ENCODE measurements at regions not wholly inside any gene's neighbourhood (a gene's known extent, or its start where the extent isn't known, plus 50 kb on each side); places are given as distances from the start of the nearest gene placed in this dataset.

GRCh38 chr7:148950806-148951205 is 66.7 kb upstream of the EZH2 start:
- DNase-seq (ENCODE audit: low spot score) = no peak

- DNase-seq (ENCODE audit: low spot score) = peak; percentile 15
These were observed 61.1 kb upstream of the EZH2 start for GRCh38 chr7:148944935-148945934.

- peak; percentile 72 for DNase-seq (ENCODE audit: low spot score)
These were observed 57.6 kb upstream of the EZH2 start for GRCh38 chr7:148941598-148942275.

- DNase-seq (ENCODE audit: low spot score) = peak; percentile 89
These were observed 56.9 kb upstream of the EZH2 start for GRCh38 chr7:148940702-148941597.

GRCh38 chr7:148939128-148939755 is 55.2 kb upstream of the EZH2 start:
- no peak for DNase-seq (ENCODE audit: low spot score)

- no peak for DNase-seq (ENCODE audit: low spot score)
These were observed 51.4 kb upstream of the EZH2 start for GRCh38 chr7:148935451-148935850.
